OCI-M2 (cell line): ENCODE measurements at regions not wholly inside any gene's neighbourhood (a gene's known extent, or its start where the extent isn't known, plus 50 kb on each side); places are given as distances from the start of the nearest gene placed in this dataset.

Experiments used
- DNase-seq: peaks from one replicate; lab custom pipeline; 2025; ENCODE audit not compliant: unreplicated experiment; lab: John Stamatoyannopoulos, UW

GRCh38 chr14:44309331-44309730, 197.8 kb downstream of the FSCB start:
- DNase-seq: no peak

- DNase-seq: no peak
Observed at GRCh38 chr14:44300916-44301315, 206.2 kb downstream of the FSCB start.

DNA sequence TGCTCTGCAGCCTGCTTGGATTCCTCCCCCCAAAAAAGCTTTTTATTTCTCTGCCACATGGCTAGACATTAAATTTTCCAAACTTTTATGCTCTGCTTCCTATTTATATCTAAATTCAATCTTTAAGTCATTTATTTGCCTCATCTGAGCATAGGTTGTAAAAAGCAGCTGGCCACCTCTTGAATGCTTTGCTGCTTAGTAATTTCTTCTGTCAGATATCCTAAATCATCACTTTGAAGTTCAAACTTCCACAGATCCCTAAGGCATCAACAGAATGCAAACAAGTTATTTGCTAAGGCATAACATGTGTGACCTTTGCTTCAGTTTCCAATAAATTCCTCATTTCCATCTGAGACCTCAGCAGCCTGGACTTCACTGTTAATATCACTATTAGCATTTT, 209.6 kb downstream of the FSCB start:
- DNase-seq: no peak

- no peak for DNase-seq
Observed at GRCh38 chr14:44291366-44291915, 215.6 kb downstream of the FSCB start.

DNA sequence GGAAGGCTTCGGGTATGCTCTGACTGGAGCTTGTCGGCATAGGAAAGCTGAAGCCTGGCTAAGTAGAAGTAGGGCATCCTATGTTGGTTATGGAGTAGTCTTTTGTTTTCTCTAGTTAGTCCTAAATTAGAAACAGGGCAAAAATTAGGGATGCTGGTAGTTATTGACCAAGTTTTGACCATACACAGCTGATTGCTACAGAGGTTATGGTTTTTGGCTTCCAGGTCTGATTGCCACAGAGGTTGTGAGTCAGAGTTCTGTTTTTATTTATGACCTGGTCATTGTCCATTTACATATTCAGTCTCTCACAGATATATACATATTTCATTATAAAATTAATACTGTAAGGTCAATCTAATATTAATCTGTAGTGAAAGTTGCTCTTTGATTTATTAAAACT, 219.2 kb downstream of the FSCB start:
- no peak for DNase-seq

GRCh38 chr14:44286201-44286600, 220.9 kb downstream of the FSCB start:
- no peak for DNase-seq

DNA sequence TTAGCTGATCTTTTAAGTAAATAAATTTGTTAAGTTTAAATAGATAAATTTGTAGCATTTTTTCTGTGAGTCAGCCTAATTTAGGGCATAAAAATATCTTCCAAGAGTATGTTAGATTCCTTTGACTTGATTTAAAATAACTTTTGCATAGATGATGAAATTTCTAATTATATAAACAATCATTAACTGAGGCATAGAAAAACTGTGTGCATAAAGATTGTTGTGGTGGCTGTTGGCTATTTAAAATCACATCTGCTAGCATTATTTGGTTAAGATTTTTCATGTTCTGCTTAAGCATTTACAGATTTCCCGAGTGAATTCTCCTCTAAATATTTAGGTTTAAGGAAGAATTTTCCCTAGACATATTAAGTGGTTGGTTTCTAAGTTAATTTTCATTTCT, 223.2 kb downstream of the FSCB start:
- no peak for DNase-seq

DNA sequence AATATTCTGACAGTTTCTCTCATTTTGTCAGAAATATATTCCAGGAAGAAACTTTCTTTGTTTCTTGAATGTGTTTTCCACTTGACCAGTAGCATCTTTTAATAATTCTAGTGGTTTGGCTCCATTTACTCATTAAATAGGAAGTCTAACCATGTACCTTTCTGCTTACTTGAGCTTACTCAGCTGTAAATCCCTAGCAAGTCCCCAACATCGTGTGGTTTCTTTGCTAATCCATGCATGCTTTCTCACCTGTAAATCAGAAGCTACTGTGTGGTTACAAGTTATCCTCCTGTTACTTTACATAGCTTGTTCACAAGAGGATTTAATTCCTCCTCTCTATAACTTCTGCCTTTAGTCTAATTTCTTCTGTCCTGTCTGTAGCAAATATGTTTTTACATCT, 227.7 kb downstream of the FSCB start:
- DNase-seq: no peak

DNA sequence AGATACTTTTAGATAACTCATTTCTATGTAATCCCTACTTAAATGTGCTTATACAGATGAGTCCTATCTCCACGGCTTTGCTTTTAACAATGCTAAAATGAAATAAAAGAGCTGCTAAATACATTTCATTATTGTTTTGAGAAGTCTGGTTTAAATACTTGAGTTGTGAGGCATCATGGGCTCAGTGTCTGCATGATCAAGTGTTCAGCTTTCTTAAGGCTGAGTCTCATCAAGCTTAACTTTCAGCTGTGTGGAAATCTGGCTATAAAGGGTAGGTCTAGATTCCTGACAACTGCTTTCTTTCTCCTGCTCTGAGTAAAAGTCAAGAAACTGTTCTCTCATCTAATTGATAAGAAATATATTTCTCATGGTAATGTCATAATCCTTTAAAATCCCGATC, 235.4 kb downstream of the FSCB start:
- no peak for DNase-seq

- no peak for DNase-seq
Observed at GRCh38 chr14:44271006-44271405, 236.1 kb downstream of the FSCB start.

GRCh38 chr14:44265246-44265645, 241.8 kb downstream of the FSCB start:
- no peak for DNase-seq

DNA sequence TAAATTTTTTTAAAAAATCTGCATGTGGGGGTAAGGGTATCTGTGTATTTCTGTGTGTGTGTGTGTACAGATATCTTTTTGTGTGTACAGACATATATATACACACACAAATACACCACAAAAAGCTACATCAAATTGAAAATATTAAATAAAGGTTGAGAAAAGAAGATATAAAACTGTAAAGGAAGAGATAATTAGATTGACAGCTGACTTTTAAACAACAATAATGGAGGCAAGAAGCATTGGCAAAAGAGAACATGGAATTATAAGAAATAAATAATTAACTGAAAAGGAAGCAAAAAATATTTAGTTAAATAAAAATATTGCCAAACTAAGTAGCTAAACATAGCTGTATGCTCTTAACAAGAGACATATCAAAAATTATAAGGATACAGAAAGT, 291.4 kb downstream of the FSCB start:
- no peak for DNase-seq

GRCh38 chr14:44211718-44212117, 295.4 kb downstream of the FSCB start:
- no peak for DNase-seq

GRCh38 chr14:44204061-44204835, 302.8 kb downstream of the FSCB start:
- DNase-seq: peak; percentile 73

- no peak for DNase-seq
Observed at GRCh38 chr14:44180975-44181374, 326.1 kb downstream of the FSCB start.

GRCh38 chr14:44170556-44170955, 336.5 kb downstream of the FSCB start:
- no peak for DNase-seq

DNA sequence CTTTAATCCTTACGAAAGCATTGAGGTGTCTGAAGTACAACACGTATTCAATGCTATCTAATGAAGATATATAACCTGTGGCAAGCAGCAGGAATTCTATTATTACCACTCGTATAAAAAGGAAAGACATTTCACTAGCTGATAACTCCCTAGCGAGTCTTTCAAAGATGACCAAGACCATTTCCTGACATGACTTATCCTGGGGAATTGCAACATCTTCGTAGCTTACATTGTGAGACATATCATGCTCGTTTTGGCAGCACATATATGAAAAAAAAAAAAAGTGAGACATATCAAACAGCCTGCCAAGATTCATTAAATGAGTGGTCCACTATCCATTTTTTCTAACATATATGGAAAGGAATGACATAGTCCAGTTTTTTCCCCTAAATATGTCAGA, 337.0 kb downstream of the FSCB start:
- DNase-seq: no peak

GRCh38 chr14:44168566-44168965, 338.5 kb downstream of the FSCB start:
- DNase-seq: no peak

DNA sequence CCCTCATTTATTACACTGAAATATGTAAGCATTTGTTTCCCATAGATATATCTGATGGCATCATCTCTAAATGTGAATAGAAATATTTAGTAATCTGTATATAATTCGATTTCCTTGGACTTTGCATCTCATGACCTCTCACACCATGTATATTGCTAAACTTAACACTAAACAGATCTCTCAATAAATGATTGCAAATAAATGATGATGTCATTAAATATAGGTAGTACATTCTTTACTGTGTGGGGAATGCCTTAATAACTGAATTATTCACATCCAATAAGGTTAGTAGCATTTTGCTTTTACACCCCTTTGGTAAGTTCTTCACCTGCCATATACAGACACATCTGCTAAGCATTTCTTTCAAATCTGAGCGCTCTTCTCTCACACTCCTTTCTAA, 340.5 kb downstream of the FSCB start:
- DNase-seq: no peak

GRCh38 chr14:44165936-44166335, 341.1 kb downstream of the FSCB start:
- DNase-seq: no peak

- DNase-seq: no peak
Observed at GRCh38 chr14:44165286-44165685, 341.8 kb downstream of the FSCB start.

DNA sequence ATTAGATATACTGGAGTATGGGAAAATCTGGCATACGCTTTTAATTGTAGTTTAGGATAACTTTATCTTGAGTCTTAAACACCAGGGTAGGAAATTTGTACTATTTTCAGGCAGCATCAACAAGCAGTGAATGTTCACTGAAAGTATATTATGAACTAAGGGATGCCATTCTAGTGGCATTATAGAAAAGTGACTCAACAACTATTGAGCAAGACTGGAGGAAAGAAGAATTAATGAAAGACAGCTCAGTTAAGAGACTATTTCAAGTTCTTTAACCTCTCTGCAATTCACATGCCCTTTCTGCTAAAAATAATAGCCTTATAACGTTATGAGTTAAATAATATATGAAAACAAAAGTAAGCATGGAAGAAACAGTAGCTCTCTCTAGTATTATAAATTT, 343.1 kb downstream of the FSCB start:
- no peak for DNase-seq

DNA sequence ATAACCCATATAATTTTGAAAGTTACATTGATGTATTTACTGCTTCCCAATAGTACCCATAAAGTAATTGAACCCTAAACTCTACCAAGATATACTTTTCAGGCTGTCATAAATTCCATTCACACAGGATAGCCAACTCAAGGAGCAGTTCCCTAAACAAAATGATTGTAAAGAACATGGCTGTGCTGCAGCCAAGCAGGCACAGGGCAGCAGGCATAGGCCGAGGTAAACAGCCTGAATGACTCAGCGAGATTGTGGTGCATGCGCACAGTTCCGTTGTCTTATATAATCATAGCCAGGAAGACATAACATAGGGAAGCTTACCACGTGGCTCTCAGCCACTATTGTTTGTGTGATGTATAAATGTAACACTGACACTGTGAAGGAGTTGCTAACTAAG, 344.9 kb downstream of the FSCB start:
- DNase-seq: no peak
